HG02852 (cell line): ENCODE measurements at regions not wholly inside any gene's neighbourhood (a gene's known extent, or its start where the extent isn't known, plus 50 kb on each side); places are given as distances from the start of the nearest gene placed in this dataset.

ENCODE experiments used
- ATAC-seq: cut with Tn5 transposase; IDR thresholded peaks from one replicate; pipeline ENCODE4 v1.9.1; 2021; ENCODE audit warnings: mild to moderate bottlenecking, moderate library complexity; ENCODE audit not compliant: unreplicated experiment

DNA sequence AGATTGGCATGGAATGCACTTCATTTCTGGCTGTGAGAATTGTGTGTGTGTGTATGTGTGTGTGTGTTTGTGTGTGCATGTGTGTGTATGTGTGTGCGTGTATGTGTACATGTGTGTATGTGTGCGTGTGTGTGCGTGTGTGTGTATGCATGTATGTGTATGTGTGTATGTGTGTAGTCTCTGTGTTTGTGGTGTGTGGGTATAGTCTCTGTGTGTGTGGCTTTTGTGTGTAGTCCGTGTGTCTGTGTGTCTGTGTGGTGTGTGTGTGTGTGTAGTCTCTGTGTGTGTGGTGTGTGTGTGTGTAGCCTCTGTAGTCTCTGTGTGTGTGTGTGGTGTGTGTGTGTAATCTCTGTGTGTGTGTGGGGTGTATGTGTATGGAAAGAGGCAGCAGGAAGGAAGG lies 247.3 kb upstream of the SOX11 start:
- no peak for ATAC-seq

DNA sequence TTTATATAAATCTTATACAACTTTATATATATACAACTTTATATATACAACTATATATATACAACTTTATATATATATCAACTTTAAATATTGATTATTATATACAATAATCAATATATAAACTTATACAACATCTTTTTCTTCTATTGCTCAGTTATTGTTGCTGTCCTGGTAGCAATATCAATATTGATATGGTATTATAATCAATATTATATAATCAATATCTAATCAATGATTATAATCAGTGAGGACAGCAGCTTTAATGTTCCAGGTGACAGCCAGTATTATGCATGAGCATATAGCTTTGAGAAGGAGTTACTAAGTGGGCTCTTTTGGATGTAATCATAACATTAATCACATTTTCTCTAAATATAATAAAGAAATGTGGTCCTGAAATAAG lies 242.3 kb upstream of the SOX11 start:
- no peak for ATAC-seq

DNA sequence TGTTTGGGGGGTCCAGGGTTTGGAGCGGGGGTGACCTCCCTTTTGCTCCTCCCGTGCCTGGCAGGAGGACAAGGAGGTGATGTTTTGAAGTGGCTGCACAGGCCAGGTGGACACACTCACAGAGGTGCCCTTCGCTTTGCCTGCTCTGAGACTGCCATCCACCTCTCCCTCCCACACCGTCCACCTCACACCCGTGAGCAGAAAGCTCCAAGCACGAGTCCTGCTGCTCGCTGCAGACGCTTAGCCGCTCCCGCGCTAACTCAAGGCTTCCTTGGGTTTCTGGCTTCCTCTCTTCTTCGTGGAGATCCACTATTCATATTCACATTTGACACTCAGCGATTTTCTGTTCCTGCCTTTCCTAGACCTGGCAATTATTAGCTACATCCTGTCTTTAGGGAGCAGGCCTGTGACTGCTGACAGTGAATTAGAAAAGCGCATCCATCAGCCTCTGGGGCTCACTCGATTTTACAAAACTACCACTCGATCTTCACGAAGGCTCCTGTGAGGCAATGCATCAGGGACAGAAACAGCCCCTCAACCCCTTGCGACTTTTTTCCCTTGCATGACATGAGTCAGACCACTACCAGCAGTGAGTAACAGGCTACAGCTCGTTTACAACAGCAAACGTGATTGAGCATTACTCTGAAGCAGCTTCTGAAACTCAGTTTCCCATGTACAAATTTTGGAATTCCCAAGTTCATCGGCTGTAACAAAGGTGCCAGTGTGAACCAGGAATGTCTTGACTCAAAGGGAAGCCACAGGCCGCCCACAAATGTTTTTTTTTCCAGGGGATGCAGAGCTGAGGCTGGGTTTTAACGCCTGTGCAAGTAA lies 238.7 kb upstream of the SOX11 start:
- ATAC-seq: no peak

DNA sequence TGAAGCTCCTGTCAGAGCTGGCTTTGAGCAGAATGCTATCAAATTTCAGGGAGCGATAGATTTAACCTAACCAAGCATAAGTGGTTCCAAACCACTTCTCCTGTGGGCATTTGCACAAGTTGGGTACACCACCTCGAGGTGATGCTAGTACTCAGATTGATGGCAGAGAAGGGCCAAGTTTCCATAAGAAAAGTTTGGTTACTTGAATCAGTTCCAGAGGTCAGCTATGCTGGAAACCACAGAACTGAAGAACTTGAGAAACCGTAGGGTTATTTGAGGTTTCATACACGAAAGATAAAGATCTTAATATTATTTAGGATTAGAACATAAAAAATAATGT lies 238.2 kb upstream of the SOX11 start:
- no peak for ATAC-seq

DNA sequence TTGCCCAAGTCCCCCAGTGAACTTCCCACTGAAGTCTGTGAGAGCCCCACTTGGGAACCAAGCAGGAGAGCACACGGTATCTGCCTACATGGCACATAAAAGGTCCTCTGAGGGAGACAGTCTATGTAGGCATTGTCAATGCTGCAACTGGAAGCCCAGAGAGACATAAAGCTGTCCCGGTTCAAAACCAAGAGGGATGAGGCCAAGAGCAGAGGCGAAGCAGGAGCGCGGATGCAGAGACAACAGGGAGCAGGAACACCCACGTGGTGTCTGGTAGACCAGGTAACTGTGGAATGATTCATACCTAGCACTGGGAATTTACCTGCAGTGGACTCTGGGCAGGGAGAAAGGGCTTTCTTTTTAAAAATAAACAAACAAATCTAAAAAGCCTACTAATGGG lies 233.1 kb upstream of the SOX11 start:
- ATAC-seq: no peak

DNA sequence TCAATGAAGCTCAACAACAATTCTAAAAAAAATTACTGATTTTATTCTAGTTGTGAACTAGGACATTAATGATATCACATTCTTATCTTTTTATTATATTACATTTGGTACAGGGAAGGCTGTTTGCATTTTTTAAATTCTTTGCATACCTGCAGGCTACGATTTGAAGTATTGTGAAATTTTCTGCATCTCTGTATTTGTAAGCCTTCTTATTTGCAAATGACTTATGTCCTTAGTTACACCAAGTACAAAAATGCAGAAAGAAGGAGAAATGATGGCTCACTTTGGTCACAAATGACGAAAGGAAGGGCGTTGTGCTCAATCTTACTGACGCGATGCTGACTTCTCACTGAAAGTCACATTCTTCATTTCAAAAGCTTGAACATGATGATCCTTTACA lies 227.5 kb upstream of the SOX11 start:
- no peak for ATAC-seq

DNA sequence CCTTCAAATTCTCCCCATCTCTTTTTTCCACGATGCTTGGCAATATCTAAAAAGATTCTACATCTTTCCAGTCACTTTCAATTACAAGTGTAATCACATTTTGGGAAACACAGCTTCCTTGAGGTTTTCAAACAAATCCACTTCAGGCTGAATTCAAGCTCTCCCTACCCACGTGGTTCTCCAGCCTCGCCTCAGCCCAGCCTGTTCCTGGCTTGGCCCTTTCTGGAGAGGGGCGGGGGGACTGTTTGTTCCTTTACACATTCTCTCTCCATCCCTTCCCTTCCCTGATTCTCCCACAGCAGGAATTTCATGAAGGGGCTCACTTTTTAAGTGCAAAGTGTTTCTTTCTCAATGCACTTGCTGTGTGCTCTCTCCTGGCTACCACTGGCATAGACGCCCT lies 226.3 kb upstream of the SOX11 start:
- ATAC-seq: no peak

DNA sequence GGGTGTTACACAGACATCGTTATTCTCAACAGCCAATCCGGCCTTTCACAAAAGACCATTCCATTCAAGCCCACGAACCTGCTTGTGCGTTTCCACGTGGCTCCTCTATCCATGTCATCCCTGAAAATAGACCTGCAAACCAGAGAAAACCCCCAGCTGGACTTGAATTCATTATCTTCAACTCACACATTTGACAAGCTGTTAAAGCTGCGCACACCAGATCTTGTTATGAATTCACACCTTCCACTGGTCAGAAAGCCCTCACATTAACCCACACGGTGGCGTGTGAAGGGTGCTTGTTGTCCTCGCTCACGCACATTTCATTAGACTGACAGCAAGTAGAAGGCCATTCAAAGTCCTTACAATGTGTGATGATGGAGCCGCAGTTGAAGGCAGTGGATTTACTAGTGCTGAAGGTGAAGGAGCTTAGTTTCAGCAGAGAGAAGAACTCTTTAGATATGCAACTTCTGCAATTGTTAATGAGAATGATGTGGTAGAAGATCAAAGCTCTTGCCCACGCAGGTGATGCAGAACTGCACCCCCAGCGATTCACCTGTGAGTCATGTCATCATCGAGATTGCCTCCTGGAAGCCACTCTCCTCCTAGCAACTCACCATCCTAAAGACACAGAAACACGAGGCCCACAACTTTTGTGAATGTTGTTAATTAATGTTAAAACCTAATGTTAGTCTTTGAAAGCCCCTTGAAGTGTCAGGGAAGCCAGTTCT lies 224.8 kb upstream of the SOX11 start:
- no peak for ATAC-seq

DNA sequence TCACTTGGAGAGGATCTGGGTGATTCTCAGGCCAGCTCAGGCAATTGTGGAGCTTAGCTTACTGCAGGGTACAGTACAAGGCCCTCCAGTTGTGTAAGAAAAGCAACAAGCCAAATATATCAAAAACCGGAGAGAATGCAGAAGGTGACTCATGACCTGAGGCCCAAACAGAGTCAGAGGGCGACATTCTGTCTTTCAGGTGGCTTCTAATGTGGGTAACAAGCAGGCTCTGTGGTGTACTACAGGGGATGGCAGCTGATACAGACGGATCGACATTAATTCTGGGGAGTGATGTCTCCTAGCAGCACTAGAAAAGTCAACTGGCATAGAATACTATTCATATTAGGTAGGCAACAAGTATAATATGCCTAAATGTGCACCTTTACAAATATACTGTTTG lies 219.5 kb upstream of the SOX11 start:
- ATAC-seq: no peak

DNA sequence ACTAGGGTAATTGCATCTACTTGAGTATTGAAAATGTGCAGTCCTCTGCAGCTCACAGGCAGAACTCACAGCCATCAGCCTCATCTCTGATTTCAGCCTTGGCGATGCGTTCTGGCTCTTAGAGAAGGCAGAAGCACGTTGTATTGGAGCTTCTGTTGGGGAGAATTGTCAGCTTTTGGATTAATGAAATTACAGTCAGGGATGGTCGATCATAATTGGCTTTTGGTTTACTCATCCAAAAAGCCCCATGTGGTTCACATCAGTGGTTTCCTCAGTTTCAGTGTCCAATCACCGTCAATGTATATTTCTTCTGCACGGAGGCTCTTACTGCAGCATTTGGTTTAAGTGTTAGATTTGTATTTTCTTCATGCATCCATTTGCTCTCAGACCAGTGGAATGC lies 218.5 kb upstream of the SOX11 start:
- ATAC-seq: no peak

DNA sequence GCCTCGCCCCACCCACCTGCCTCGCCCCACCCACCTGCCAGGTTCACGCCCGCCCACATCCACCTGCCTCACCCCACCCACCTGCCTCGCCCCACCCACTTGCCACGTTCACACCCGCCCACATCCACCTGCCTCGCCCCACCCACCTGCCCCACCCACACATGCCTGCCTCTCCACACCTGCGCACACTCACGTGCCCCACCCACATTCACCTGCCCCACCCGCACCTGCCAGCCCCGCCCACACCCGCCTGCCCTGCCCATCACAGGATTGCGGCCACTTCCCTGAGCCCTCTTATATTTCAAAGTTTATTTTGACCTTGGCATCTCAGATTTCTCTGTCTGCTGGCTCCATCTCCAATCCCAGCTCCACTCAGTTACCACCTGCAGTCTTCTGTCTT lies 217.5 kb upstream of the SOX11 start:
- no peak for ATAC-seq

DNA sequence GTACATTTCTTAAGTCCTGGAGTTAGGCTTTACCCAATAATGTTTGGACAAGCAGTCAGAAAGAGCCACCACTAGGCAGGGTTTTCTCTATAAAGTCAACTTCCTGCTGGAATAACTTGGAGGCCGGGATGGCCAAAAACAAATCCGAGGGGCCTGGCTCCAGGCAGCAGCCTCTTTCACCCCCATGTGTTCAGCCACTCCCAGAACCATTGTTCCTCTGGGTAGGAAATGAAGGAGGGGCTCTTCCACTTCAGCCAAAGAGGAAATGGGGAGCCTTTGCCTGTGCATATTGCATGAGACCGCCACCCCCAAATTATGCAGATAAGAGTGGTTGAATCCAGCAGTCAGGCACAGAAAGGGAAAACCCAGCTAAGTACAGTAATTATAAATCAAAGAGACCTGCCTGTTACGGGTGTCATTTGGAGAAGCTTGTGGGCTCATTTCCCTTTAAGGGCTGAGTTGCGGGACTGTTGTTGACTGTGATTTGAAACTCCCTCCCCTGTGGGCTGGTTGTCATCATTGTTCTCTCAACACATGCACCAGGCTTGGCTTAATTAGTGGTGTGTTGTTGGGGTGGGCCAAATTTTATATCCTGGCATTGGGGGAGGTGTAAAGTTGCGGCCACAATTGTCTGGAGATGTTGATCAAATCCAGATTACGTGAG lies 212.8 kb upstream of the SOX11 start:
- no peak for ATAC-seq

DNA sequence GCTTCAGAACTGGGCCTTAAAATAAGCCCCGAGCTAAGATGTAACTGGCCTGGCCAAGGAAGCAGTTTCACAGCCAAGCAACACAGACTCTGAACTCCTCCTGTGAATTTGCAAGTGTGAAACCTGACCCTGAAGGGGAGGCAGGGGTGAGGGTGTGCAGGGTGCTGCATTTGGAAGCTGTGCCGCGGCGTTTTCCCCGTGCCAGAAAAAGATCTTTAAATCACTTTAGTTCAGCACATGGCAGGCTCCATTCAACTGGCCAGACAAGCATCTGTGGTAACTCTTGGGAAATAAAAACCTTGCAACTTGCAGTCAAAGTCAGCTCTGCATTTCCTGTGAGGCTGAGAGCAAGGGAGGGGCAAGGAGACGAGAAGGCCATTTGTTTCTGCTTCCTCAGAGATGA lies 209.3 kb upstream of the SOX11 start:
- no peak for ATAC-seq

DNA sequence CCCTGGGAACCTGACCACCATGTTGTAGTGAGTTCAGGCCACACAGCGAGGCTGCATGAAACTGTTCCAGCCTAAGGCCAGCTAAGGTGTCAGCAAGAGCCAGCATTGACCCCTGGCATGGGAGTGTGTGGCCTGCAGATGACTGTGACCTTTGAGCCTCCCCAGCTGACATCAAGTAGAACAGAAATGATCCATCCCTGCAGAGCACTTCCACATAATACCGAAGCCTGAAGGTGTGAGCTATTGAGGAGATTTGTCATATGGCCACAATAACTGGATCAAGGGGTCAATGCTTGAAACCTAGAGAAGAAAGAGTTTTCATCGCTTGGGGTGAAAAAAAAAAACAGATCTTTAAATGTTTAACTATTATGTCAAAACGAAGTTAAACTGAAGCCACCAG lies 207.3 kb upstream of the SOX11 start:
- ATAC-seq: no peak

DNA sequence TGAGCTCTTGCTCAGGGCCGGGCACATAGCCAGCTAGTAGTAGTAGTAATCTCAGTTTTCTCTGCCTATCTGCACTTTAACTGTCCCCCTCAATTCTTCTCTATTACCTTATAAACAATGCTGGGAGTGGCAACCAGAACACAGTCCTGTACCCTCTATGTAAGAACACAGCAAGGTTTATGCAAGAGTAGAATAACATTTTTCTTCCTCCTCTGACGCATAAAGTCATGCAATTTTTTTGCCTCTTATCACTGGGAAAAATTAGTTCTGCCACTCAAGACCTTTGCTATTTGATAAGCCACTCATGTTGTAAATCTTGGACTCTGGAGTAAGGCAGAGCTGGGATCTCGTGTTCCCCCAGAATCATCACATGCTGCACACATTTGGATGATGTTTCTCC lies 200.7 kb upstream of the SOX11 start:
- ATAC-seq: no peak

DNA sequence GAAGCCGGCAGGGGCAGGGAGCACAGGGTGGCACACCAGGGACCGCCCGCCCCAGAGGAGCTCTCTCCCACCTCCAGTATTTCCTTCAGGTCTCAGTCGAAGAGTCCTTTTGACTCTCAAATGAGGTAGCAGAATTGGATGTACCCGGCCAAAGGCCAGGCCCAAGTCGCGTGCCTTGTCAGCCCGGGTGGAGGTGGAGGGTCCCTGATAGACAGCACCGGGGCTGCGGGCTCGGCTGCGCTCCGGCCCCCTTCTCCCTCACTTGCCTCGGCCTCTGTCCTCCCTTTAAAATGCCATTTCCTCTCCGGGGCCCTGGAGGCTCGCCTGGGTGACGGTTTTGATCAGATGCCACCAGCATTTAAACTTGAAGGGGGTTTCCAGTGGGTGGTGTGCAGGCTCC lies 198.9 kb upstream of the SOX11 start:
- ATAC-seq: no peak

DNA sequence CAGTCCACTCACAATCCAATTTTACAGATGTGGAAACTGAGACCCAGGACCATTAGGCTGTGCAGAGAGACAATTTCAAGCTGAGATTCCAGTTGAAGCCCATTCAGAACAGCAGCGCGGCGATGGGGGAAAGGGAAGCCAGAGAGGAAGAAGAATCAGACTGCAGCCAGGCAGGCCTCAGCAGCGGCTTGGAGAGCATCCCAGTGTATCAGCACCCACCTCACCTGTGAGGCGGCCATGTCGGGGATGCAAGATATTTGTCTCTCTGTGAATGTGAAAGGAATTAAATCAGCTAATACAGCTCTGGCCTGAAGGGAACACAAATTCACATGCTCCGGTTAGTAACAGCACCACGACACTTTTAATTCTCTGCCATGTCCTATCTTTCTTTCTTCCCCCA lies 198.0 kb upstream of the SOX11 start:
- no peak for ATAC-seq

DNA sequence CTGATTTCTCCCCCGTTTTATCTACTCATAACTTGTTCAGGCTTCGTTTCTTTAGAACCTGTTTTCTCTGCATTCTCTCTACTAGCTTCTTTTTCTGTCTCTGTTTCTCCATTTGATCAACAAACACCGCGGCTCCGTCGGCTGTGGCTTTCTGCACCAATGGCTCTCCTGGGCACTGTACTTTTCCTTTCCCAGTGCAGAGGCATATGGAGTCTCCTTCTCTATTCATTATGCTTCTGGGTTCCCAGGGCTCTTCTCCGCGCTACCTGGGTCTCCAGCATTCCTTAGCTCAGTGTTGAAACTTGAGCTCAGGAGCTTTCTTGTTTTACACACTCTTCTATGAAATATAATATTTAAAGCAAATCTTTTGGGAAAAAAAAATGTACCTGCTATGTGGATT lies 196.6 kb upstream of the SOX11 start:
- ATAC-seq: no peak

DNA sequence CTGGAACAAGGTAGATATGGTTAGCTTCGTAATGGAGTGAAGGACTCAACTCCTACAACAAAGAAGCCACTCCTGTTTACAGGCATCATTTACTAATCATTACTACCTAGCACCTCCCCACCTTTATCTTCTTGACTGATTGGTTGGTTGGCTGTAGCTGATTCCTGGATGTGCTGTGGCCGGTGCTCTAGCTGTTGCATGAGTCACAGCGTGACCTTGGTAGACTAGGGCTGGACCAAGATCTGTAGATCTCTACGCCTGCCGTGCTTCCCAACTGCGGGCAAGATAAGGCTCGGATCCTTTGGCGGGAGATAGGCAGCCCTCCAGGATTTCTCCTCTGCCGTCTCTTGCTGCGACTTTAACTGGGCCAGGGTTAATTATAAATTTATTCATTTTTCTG lies 194.3 kb upstream of the SOX11 start:
- ATAC-seq: no peak

DNA sequence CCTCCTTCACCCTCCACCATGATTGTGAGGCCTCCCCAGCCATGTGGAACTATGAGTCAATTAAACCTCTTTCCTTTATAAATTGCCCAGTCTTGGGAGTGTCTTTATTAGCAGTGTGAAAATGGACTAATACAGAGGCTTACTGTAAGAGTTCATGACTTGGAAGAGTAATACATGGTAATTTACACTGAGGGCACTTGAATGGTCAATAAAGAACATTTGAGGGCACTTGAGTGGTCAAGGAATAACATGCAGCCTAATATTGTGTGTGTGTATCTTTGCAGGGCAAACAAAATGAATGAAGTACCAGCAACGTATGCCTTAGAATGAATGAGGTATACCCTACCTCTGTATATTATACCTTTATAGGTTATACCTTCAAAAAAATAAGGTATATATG lies 190.4 kb upstream of the SOX11 start:
- no peak for ATAC-seq

DNA sequence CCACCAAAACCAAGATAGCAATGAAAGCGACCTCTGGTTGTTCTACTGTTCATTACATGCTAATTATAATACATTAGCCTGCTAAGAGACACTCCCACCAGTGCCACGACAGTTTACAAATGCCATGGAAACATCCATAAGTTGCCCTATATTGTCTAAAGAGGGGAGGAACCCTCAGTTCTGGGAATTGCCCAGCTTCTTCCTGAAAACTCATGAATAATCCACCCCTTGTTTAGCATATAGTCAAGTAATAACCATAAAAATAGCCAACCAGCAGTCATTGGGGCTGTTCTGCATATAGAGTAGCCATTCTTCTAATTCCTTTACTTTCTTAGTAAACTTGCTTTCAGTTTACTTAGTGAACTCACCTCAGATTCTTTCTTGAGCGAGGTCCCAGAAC lies 189.8 kb upstream of the SOX11 start:
- ATAC-seq: no peak

DNA sequence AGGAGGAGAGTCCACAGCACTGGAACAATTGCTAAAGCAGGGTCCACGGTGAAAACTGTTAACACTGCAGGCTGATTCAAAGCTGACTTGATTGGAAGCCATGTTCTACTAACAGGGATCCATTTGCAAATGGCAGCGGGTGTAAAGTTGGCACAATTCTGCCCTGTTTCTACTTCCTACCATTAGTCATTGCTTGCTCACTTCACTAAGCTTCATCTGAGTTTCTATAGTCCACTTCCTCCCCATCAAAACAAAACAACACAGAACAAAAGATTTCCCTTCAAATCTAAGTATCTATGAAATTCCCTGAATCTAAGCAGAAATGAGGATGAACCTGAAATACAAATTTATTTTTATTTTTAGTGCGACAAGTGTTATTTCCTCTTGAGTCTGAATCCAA lies 187.4 kb upstream of the SOX11 start:
- ATAC-seq: no peak
